ENCODE measurements at regions not wholly inside any gene's neighbourhood (a gene's known extent, or its start where the extent isn't known, plus 50 kb on each side); places are given as distances from the start of the nearest gene placed in this dataset.

DNA sequence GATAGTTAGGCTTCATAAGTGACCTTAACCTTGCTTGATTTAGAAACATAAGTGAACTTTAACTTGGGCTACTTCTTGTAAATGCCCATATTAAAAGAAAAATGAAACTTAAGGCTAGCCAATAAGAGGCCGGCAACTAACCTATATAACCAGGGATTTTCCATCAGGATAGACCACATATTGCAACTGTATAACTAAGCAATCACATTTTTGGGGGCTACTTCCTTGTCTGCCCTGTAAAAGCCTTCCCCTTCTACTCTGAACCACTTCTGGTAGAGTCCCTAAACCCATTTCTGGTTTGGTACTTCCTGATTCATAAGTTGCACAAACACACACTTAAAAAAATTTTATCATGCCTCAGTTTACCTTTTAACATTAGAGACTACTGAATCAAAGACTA, 150.9 kb upstream of the UBE2E2 start:
- TF ChIP-seq, protein P1, sequence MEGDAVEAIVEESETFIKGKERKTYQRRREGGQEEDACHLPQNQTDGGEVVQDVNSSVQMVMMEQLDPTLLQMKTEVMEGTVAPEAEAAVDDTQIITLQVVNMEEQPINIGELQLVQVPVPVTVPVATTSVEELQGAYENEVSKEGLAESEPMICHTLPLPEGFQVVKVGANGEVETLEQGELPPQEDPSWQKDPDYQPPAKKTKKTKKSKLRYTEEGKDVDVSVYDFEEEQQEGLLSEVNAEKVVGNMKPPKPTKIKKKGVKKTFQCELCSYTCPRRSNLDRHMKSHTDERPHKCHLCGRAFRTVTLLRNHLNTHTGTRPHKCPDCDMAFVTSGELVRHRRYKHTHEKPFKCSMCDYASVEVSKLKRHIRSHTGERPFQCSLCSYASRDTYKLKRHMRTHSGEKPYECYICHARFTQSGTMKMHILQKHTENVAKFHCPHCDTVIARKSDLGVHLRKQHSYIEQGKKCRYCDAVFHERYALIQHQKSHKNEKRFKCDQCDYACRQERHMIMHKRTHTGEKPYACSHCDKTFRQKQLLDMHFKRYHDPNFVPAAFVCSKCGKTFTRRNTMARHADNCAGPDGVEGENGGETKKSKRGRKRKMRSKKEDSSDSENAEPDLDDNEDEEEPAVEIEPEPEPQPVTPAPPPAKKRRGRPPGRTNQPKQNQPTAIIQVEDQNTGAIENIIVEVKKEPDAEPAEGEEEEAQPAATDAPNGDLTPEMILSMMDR (IDR thresholded peaks at IDR 0.05) = no peak
- TF ChIP-seq TEAD1 (CRISPR knock-in tag; IDR thresholded peaks at IDR 0.05) (no peak), CREB1 (CRISPR knock-in tag; IDR thresholded peaks at IDR 0.05) (no peak), SP1 (CRISPR knock-in tag; conservative IDR thresholded peaks at IDR 0.05) (no peak), NR2C2 (CRISPR knock-in tag; IDR thresholded peaks at IDR 0.05) (no peak), NFE2L1 (CRISPR knock-in tag; IDR thresholded peaks at IDR 0.05) (no peak), SMAD3 (CRISPR knock-in tag; IDR thresholded peaks at IDR 0.05; ENCODE audit: borderline replicate concordance) (no peak), FOXJ3 (CRISPR knock-in tag; IDR thresholded peaks at IDR 0.05; ENCODE audit: borderline replicate concordance) (no peak), TP53 (CRISPR knock-in tag; IDR thresholded peaks at IDR 0.05) (no peak)
- TF ChIP-seq, protein P2, sequence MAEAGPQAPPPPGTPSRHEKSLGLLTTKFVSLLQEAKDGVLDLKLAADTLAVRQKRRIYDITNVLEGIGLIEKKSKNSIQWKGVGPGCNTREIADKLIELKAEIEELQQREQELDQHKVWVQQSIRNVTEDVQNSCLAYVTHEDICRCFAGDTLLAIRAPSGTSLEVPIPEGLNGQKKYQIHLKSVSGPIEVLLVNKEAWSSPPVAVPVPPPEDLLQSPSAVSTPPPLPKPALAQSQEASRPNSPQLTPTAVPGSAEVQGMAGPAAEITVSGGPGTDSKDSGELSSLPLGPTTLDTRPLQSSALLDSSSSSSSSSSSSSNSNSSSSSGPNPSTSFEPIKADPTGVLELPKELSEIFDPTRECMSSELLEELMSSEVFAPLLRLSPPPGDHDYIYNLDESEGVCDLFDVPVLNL (CRISPR knock-in tag; IDR thresholded peaks at IDR 0.05; ENCODE audit: borderline replicate concordance, low read depth) = no peak
- TF ChIP-seq, protein P3, sequence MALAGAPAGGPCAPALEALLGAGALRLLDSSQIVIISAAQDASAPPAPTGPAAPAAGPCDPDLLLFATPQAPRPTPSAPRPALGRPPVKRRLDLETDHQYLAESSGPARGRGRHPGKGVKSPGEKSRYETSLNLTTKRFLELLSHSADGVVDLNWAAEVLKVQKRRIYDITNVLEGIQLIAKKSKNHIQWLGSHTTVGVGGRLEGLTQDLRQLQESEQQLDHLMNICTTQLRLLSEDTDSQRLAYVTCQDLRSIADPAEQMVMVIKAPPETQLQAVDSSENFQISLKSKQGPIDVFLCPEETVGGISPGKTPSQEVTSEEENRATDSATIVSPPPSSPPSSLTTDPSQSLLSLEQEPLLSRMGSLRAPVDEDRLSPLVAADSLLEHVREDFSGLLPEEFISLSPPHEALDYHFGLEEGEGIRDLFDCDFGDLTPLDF (CRISPR knock-in tag; IDR thresholded peaks at IDR 0.05) = no peak
- TF ChIP-seq, protein P4, sequence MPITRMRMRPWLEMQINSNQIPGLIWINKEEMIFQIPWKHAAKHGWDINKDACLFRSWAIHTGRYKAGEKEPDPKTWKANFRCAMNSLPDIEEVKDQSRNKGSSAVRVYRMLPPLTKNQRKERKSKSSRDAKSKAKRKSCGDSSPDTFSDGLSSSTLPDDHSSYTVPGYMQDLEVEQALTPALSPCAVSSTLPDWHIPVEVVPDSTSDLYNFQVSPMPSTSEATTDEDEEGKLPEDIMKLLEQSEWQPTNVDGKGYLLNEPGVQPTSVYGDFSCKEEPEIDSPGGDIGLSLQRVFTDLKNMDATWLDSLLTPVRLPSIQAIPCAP (CRISPR knock-in tag; IDR thresholded peaks at IDR 0.05) = no peak

All from WTC11 (cell line).